ENCODE measurements at regions not wholly inside any gene's neighbourhood (a gene's known extent, or its start where the extent isn't known, plus 50 kb on each side); places are given as distances from the start of the nearest gene placed in this dataset.

DNA sequence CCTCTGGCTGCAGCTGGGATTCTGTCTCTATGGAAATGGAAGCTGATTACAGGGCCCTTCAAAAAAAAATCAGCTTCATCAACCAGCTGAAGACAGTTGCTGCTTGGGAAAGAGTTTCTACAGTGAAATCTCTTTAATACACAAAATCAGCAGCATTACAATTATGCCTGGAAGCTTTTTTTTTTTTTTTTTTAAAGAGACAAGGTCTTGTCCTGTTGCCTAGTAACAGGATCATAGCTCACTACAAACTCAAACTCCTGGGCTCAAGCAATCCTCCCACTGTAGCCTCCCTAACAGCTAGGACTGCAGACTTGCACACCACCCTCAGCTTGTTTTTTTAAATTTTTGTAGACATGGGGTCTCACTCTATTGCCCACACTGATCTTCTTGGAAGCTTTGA lies 94.5 kb downstream of the OR13A1 start:
- peaks cover 18% of the 10 kb centered on the region for H3K27me3 Mint-ChIP-seq (ENCODE audit: insufficient read depth)
- H3K36me3 Mint-ChIP-seq (ENCODE audit: low read depth), result no peaks in the 10 kb centered on the region
- no peak for DNase-seq
- no peaks in the 10 kb centered on the region for H3K9me3 Mint-ChIP-seq
- H3K4me1 Mint-ChIP-seq (ENCODE audit: low read depth), result no peaks in the 10 kb centered on the region
- no peak overlapping the region for H3K27ac Mint-ChIP-seq
- TF ChIP-seq, protein P1, sequence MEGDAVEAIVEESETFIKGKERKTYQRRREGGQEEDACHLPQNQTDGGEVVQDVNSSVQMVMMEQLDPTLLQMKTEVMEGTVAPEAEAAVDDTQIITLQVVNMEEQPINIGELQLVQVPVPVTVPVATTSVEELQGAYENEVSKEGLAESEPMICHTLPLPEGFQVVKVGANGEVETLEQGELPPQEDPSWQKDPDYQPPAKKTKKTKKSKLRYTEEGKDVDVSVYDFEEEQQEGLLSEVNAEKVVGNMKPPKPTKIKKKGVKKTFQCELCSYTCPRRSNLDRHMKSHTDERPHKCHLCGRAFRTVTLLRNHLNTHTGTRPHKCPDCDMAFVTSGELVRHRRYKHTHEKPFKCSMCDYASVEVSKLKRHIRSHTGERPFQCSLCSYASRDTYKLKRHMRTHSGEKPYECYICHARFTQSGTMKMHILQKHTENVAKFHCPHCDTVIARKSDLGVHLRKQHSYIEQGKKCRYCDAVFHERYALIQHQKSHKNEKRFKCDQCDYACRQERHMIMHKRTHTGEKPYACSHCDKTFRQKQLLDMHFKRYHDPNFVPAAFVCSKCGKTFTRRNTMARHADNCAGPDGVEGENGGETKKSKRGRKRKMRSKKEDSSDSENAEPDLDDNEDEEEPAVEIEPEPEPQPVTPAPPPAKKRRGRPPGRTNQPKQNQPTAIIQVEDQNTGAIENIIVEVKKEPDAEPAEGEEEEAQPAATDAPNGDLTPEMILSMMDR (IDR thresholded peaks at IDR 0.05), result no peak
- H3K4me3 Mint-ChIP-seq, result no peak overlapping the region

- Mint-ChIP-seq H3K4me3 (no peak overlapping the region), H3K27ac (no peak overlapping the region), H3K4me1 (ENCODE audit: low read depth) (no peaks in the 10 kb centered on the region), H3K27me3 (ENCODE audit: insufficient read depth) (peaks cover 19% of the 10 kb centered on the region), H3K9me3 (peaks cover 5% of the 10 kb centered on the region), H3K36me3 (ENCODE audit: low read depth) (no peaks in the 10 kb centered on the region)
- TF ChIP-seq, protein P1 (IDR thresholded peaks at IDR 0.05), result no peak
- DNase-seq, result no peak
Observed at GRCh38 chr10:45224219-45224841, 91.1 kb downstream of the OR13A1 start.

DNA sequence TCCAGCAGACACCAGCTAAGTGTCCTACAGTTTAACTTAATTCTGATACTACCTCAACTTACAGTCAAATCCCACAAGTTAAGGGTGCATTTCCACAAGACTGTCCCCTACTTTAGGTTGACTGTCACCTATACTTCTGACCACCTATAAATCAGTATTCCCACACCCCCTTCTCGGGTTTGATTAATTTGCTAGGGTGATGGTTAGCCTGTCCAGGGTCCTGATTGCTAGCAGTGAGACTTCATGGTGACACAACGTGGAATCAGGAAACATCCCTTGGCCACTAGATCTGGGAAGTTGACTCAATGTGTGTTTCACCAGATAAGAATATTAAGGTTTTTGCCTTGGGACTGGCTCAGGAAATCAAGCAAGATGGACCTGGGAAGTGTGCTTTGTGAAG lies 88.4 kb downstream of the OR13A1 start:
- TF ChIP-seq, protein P1 (IDR thresholded peaks at IDR 0.05), result no peak
- no peaks in the 10 kb centered on the region; the same call in 1 of the 2 replicates for H3K36me3 Mint-ChIP-seq (ENCODE audit: low read depth)
- H3K27ac Mint-ChIP-seq, result no peak overlapping the region
- peaks cover 15% of the 10 kb centered on the region for H3K27me3 Mint-ChIP-seq (ENCODE audit: insufficient read depth)
- H3K4me3 Mint-ChIP-seq, result no peak overlapping the region
- no peaks in the 10 kb centered on the region for H3K4me1 Mint-ChIP-seq (ENCODE audit: low read depth)
- H3K9me3 Mint-ChIP-seq, result peaks cover 18% of the 10 kb centered on the region
- no peak for DNase-seq

- Mint-ChIP-seq H3K4me3 (no peak overlapping the region), H3K36me3 (ENCODE audit: low read depth) (no peaks in the 10 kb centered on the region; the same call in 1 of the 2 replicates), H3K27me3 (ENCODE audit: insufficient read depth) (peaks cover 12% of the 10 kb centered on the region), H3K9me3 (peaks cover 18% of the 10 kb centered on the region), H3K27ac (no peak overlapping the region), H3K4me1 (ENCODE audit: low read depth) (no peaks in the 10 kb centered on the region)
- no peak for DNase-seq
- TF ChIP-seq, protein P1 (IDR thresholded peaks at IDR 0.05), result no peak
Observed at GRCh38 chr10:45227456-45227855, 88.0 kb downstream of the OR13A1 start.

- no peaks in the 10 kb centered on the region; the same call in 1 of the 2 replicates for H3K36me3 Mint-ChIP-seq (ENCODE audit: low read depth)
- peaks cover 4% of the 10 kb centered on the region for H3K27me3 Mint-ChIP-seq (ENCODE audit: insufficient read depth)
- TF ChIP-seq, protein P1 (IDR thresholded peaks at IDR 0.05), result no peak
- no peaks in the 10 kb centered on the region for H3K4me1 Mint-ChIP-seq (ENCODE audit: low read depth)
- H3K27ac Mint-ChIP-seq, result no peak overlapping the region
- H3K9me3 Mint-ChIP-seq, result peaks cover 18% of the 10 kb centered on the region
- no peak for DNase-seq
- H3K4me3 Mint-ChIP-seq, result no peak overlapping the region
Observed at GRCh38 chr10:45229823-45230222, 85.6 kb downstream of the OR13A1 start.

All from HFFc6 (cell line).